Cardiac fibroblast (primary cell): ENCODE measurements at regions not wholly inside any gene's neighbourhood (a gene's known extent, or its start where the extent isn't known, plus 50 kb on each side); places are given as distances from the start of the nearest gene placed in this dataset.

Experiments
- DNase-seq, 2 donors: peaks; one replicate each; pipeline versions ENCODE4 v3.0.0 to v3.0.0-alpha.2; 2010; ENCODE audit warnings: low read depth in 2 of 2
- H3K4me3 ChIP-seq, 2 donors: replicated peaks in 1 of 2; 1 replicate in 1 of 2; 2 replicates in 1 of 2; pipeline ENCODE4 v1.5.1; 2011; ENCODE audit warnings: low read depth in 2 of 2, low read length in 2 of 2, mild to moderate bottlenecking in 2 of 2, moderate library complexity in 1 of 2
- CTCF ChIP-seq: IDR thresholded peaks from one replicate; pipeline ENCODE4 v1.5.1; 2011; ENCODE audit warnings: low read depth, mild to moderate bottlenecking, low read length, inconsistent platforms

DNA sequence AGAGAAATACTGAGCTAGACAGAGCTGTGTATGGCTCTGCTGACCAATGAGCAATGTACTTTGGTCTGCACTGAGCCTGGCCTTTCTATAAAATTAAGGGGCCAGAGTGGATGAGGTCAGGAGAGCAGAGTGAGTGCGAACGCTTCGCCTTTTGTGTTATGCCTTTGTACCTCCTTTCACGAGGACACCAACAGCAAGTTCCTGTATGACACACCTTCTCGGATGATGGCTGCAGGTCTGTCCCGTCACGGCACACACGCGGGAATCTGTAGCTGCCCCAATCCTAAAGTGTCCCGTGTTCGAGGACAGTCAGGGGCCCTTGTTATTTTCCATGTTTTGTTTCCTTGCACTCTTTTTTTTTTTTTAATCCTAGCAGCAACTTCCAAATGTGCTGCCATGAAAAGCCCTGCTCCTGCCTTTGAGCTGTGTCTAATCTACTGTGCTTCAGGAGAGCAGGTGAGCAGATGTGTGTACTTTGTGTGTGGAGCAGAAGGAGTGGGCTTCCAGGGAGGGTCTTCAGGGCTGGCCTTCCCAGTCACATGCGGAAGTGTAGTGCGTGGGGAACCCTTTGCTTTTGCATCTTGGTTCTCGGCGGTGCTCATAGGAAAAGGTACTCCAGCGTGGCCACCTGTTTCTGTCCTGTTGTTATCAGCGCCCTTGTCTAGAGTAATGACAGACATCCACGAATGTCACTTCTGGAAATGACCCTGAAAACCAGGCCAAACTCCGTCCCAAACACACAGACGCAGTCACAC, 213.2 kb downstream of the NDUFA10 start:
- no peak overlapping the region for H3K4me3 ChIP-seq
- TF ChIP-seq CTCF: no peak
- DNase-seq: no peak

GRCh38 chr2:239811111-239811781, 213.9 kb downstream of the NDUFA10 start:
- no peak for TF ChIP-seq CTCF
- no peak overlapping the region for H3K4me3 ChIP-seq
- no peak for DNase-seq

GRCh38 chr2:239809391-239809790, 215.8 kb downstream of the NDUFA10 start:
- H3K4me3 ChIP-seq: no peak overlapping the region
- DNase-seq: no peak
- no peak for TF ChIP-seq CTCF

DNA sequence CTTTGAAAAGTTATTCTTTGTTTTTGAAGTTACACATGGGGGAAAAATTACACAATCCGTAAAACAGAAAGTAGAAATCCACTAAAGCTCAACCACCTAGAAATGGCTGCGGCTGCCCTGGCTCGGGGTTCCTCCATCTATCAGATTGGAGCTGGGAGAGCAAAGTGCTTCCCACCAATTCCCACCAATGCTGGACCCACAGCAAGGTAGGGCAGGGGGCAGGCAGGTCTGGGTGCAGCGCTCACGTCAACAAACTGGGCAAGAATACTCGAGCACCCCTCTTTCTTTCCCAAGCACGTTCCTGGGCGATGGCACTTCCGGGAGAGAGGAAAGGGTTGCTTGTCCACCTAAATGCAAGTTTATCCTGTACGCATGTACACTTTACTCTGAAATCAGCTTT, 217.6 kb downstream of the NDUFA10 start:
- H3K4me3 ChIP-seq: no peak overlapping the region
- no peak for DNase-seq
- no peak for TF ChIP-seq CTCF

DNA sequence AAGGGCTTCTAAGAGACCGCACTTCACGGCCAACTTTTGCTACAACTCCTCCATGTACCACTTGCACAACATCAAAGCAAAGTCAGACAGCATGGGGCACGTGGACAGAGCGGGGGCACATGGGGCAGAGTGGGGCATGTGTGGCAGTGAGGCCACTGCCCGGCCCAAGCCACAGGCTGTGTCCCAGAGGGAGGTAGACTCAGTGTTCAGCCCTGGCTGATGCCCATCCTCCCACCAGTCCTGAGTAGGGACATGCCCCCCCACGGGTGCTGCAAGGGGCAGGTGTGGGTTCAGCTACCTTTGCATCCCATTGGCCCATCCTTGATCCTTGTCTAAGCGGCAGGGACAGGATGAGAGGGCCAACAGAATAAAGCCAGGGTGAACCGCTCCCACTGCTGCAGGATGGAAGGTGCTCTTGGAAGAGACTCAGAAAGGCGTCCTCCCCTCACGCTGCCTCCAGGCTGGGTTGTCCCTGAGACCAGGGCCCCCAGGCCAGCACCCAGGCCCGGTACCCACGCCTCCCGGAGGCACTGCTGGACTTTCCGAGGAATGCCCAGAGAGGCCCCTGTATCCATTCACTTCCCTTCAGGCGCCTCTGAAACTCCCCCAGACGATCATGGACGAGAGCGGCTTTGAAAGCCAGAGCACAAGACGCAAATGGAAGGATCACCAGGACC, 218.2 kb downstream of the NDUFA10 start:
- no peak for DNase-seq
- TF ChIP-seq CTCF: no peak
- no peak overlapping the region for H3K4me3 ChIP-seq

DNA sequence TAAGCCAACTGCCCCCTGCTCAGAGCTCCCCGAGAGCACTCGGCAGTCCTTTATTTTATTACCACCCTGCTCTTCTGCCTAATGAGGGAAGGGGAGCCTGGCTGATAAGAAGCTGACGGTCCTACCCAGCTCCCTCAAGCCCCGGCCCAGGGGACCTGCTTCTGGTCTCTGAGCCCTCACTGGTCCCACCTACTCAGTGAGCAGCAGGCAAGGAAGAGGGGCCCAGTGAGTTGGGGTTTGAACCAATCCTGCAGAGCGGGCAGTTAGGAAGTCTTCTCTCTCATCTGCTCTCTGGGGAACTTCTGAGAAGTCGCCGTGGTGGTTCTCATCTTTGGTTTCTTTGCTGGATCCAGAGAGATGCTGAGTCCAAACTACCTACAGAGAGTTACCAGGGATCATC, 218.9 kb downstream of the NDUFA10 start:
- H3K4me3 ChIP-seq: no peak overlapping the region
- TF ChIP-seq CTCF: no peak
- DNase-seq: no peak
